ENCODE measurements at regions not wholly inside any gene's neighbourhood (a gene's known extent, or its start where the extent isn't known, plus 50 kb on each side); places are given as distances from the start of the nearest gene placed in this dataset.

GRCh38 chr13:106010836-106011235, 524.6 kb downstream of the EFNB2 start:
- TF ChIP-seq CEBPB (IDR thresholded peaks at IDR 0.05) (no peak), EGR1 (IDR thresholded peaks at IDR 0.05) (no peak), CREB1 (IDR thresholded peaks at IDR 0.05; ENCODE audit: low read depth) (no peak), RAD21 (IDR thresholded peaks at IDR 0.05; ENCODE audit: low read depth) (no peak), YY1 (IDR thresholded peaks at IDR 0.05; ENCODE audit: low read depth) (no peak), EP300 (IDR thresholded peaks at IDR 0.05; ENCODE audit: borderline replicate concordance) (no peak), USF1 (IDR thresholded peaks at IDR 0.05) (no peak), TCF12 (IDR thresholded peaks at IDR 0.05; ENCODE audit: low read depth) (no peak), TAF1 (IDR thresholded peaks at IDR 0.05; ENCODE audit: low read depth) (no peak), FOXM1 (IDR thresholded peaks at IDR 0.05; ENCODE audit: borderline replicate concordance, low read depth) (no peak), NFIC (IDR thresholded peaks at IDR 0.05) (no peak)
- TF ChIP-seq, protein P1, sequence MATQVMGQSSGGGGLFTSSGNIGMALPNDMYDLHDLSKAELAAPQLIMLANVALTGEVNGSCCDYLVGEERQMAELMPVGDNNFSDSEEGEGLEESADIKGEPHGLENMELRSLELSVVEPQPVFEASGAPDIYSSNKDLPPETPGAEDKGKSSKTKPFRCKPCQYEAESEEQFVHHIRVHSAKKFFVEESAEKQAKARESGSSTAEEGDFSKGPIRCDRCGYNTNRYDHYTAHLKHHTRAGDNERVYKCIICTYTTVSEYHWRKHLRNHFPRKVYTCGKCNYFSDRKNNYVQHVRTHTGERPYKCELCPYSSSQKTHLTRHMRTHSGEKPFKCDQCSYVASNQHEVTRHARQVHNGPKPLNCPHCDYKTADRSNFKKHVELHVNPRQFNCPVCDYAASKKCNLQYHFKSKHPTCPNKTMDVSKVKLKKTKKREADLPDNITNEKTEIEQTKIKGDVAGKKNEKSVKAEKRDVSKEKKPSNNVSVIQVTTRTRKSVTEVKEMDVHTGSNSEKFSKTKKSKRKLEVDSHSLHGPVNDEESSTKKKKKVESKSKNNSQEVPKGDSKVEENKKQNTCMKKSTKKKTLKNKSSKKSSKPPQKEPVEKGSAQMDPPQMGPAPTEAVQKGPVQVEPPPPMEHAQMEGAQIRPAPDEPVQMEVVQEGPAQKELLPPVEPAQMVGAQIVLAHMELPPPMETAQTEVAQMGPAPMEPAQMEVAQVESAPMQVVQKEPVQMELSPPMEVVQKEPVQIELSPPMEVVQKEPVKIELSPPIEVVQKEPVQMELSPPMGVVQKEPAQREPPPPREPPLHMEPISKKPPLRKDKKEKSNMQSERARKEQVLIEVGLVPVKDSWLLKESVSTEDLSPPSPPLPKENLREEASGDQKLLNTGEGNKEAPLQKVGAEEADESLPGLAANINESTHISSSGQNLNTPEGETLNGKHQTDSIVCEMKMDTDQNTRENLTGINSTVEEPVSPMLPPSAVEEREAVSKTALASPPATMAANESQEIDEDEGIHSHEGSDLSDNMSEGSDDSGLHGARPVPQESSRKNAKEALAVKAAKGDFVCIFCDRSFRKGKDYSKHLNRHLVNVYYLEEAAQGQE (IDR thresholded peaks at IDR 0.05; ENCODE audit: low read depth), result no peak
- TF ChIP-seq, protein P2, sequence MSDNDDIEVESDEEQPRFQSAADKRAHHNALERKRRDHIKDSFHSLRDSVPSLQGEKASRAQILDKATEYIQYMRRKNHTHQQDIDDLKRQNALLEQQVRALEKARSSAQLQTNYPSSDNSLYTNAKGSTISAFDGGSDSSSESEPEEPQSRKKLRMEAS (IDR thresholded peaks at IDR 0.05), result no peak
